Stimulated activated CD8-positive, alpha-beta memory T cell treated with anti-CD3 and anti-CD28 coated beads, Interleukin-4, amount 100 ng/mL, for 4 hours (primary cell): ENCODE measurements at regions not wholly inside any gene's neighbourhood (a gene's known extent, or its start where the extent isn't known, plus 50 kb on each side); places are given as distances from the start of the nearest gene placed in this dataset.
"Not testable (repeated sequence)": the region's sequence is repeated elsewhere in the genome, so short reads cannot be mapped to it uniquely, and the experiment has no call there.

Experiments
- DNase-seq, 2 donors: peaks; one replicate each; pipeline ENCODE4 v3.0.0-alpha.2; 2020; ENCODE audit warnings: low read depth in 2 of 2, low spot score in 1 of 2

DNA sequence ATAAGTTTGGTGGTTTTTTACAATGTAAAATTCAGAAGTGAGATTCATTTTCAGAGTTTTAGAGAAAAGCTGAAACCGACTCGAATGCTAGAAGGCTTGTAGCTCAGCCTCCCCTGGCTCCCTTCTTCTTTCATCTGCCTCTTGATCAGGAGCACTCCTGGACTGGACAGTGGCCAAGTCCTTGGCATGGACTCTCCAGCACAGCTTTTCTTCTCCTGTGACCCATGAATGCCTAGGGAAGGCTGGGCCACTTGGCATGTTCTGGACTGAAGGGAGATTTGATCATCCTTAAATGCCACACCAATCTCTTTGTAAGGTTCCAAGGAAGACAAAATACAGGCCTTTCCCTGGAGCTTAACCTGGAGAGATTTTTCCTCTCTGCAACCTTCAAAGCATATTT lies 384.0 kb upstream of the SASH1 start:
- DNase-seq: no peak

GRCh38 chr6:147961481-147962141 lies 381.0 kb upstream of the SASH1 start:
- no peak for DNase-seq

GRCh38 chr6:147965448-147965847 lies 377.2 kb upstream of the SASH1 start:
- DNase-seq: not testable (repeated sequence)

DNA sequence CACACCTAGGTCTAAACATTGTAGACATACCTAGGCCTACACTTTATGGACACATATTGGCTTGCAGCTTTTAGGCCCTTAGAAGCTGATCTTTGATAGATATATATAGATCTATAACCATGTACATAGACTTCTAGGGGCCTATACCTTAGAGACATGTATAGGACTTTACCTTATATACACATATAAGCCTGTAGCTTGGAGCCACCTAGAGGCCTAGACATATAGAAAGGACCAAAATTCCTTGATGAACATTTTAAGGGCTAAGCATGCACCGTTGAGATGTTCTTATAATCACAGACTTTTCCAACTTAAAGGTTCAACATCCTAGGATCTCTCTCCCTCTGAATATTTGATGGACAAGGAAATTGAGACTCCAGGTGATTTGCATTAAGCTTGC lies 371.7 kb upstream of the SASH1 start:
- DNase-seq: no peak

DNA sequence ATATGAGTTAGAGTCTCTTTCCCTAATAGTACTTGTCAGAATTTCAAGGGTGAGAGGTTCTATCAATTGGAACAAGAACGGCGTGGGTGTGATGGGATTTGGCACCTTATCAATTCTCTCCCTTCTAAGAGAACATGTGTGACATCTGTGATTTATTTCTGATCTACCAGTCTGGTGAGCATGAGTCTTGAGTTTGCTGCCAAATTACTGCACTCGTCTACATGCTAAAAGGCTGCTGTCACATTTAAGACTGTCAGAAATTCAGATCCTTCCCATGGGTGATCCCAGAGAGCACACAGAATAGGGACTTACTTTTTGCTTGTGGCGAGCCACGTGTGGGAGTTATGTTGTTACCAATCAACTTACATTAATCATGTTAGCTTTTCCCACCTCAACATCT lies 370.2 kb upstream of the SASH1 start:
- DNase-seq: no peak

DNA sequence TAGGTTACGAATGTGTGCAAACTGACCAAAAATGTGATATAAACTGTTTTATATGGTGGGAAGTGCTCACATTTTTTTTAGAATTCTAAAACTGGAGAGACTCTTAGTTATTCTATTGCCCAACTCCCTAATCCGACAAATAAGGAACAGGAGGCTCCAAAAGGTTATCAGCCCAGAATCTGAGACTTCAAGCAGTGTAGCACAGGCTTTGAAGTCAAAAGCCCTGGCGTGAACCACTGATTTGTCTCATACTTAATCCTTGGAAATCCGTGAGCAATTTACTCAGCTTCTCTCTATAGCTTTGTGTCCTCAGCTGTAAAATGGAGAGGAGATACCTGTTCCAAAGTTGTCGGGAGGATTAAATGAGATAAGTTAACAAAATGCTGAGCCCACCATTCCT lies 368.8 kb upstream of the SASH1 start:
- no peak for DNase-seq

DNA sequence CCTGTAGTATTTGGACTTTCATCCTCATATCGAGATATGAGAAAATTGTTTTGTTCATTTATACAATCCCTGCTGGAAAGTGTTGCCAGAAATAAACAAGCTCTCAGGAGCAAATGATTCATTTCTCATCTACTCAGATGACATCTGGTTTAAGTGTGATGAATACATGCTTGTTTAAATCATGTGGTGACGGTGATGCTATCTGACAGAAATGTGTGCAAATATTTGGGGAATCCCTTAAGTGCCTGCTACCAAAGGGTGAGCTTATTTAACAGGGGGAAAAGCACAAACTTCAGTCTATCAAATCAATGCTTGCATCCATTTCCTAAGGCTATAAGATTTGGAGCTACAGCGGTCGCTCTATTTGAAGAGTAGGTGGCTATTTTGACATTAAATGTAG lies 368.3 kb upstream of the SASH1 start:
- no peak for DNase-seq

DNA sequence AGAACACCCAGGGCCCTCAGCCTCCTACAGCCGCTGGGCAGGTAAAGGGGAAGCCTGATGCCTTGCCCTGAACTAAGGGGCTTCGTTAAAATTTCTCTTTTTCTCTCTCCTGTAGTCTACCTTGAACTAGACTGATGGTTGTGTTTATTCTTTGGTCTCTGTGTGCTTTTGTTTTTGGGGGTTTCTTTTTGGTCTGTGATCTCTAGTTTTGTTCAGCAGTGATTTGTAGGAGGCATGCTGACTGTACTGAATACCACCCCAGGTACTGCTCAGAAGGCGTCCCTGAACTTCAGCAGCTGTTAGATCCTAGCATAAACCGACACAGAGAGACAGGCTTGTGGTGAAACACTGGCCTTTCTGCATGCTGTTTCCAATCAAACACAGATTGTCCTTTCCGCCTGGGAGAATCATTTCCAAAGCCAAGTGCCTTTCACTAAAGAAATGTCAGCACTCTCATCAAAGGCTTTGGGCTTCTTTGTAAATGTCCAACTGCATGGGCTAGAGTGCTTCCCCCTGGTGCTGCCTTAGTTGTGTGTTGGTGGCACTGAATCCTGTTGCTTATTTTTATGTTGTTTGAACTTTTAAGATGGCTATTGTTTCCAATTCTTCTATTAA lies 364.7 kb upstream of the SASH1 start:
- DNase-seq: no peak

GRCh38 chr6:147979966-147980365 lies 362.7 kb upstream of the SASH1 start:
- no peak for DNase-seq

GRCh38 chr6:147983581-147984366 lies 358.9 kb upstream of the SASH1 start:
- no peak for DNase-seq

- DNase-seq: no peak
Observed at GRCh38 chr6:147986846-147987245, 355.8 kb upstream of the SASH1 start.

DNA sequence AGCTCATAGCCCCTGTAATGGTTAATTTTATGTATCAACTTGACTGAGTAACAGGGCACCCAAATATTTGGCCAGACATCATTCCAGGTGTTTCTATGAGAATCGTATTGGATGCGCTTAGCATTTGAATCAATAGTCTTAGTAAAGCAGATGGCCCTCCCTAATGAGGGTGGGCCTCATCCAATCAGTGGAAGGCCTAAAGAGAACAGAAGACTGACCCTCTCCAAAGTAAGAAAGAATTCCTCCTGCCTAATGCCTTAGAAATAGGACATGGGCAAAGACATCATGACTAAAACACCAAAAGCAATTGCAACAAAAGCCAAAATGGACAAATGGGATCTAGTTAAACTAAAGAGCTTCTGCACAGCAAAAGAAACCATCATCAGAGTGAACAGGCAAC lies 352.5 kb upstream of the SASH1 start:
- DNase-seq: no peak

DNA sequence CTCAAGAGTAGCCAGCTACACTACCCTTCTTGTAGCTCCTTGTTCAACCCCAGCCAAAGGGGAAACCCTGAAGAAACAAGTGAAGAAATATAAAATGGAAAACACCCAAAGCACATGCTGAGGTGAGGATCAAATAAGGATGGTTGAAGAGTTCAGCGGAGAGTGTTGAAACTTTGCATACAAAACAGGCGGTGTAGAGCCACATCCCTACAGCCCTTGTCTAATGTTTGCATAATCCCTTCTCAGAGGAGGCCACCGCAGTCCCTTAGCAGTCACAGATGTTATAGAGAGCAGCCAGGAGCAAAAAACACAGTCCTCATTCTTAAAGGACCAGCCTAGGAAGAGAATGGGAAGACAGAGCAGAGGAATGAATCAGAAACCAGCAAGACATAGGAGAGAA lies 350.7 kb upstream of the SASH1 start:
- no peak for DNase-seq

DNA sequence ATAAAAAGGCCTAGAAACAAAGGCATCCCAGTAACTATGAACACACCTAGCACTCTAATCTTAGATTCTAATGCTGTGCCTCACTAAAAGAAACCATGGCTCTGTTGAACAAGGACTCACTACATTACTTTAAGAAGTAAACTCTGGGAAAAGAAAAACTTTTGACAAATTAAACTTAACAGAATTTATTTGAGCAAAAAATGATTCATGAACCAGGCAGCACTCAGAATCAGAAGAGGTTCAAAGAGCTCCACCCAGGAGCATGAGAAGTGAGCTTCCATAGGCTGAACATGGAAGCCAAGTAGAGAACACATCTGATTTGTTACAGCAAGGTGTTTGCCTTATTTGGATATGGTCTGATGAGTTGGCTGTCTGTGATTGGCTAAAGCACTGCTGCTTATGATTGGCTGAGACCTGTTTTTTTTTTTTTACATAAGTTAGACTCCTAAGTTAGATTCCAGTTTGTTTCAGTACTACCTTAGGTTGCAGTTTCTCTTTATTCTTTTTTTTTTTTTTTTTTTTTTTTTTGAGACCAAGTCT lies 343.6 kb upstream of the SASH1 start:
- DNase-seq: no peak

DNA sequence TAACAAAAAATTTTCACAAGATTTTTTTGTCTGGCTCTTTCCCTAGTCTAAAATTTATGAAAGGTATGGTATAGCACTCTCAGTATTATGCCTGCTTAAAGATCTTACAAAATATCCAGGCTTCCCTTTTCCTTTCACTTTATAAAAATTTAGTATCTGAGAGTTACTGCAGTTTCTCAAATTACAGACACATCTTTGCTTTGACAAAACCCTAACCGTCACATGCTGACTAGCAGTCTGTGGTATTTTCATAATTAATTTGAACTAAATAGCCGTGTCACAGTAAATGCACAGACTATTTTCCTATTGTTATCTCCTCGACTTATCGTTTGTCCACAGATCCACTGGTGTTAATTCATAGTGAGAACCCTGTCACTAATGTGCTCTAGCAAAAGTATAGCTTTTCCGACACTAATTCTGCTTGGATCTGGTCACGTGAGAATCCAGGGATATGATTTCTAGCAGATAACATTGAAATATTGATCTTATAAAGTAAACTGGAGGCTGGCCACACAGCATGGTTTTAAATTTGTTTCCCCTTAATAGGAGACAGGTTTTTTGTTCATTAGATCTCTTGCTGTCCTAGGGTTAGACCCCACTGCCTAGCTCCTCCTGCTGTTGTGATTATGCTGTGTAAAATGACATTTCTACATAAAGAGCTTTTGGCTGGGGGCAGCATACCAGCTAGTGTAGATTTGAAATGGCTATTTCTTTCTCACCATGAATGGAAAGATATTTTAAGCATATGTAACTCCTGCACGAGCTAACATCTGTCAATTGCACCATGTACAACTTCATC lies 340.6 kb upstream of the SASH1 start:
- DNase-seq: no peak

GRCh38 chr6:148004651-148005050 lies 338.0 kb upstream of the SASH1 start:
- DNase-seq: no peak

- no peak for DNase-seq
Observed at GRCh38 chr6:148005806-148006205, 336.8 kb upstream of the SASH1 start.

- DNase-seq: not testable (repeated sequence)
Observed at GRCh38 chr6:148010516-148010915, 332.1 kb upstream of the SASH1 start.

- no peak for DNase-seq
Observed at GRCh38 chr6:148016013-148016412, 326.6 kb upstream of the SASH1 start.

- no peak for DNase-seq
Observed at GRCh38 chr6:148021165-148021564, 321.5 kb upstream of the SASH1 start.

- DNase-seq: no peak
Observed at GRCh38 chr6:148021699-148022098, 320.9 kb upstream of the SASH1 start.
